RWPE1 (cell line): ENCODE measurements at regions not wholly inside any gene's neighbourhood (a gene's known extent, or its start where the extent isn't known, plus 50 kb on each side); places are given as distances from the start of the nearest gene placed in this dataset.
"Not testable (repeated sequence)": the region's sequence is repeated elsewhere in the genome, so short reads cannot be mapped to it uniquely, and the experiment has no call there.

Source experiments
- CTCF ChIA-PET: fragments of 350-600 bp; sonication (Branson Sonifier 250); formaldehyde crosslinking; extraction: SDS; loops from one replicate; lab custom pipeline; 2021; lab: Yijun Ruan, JAX
- POLR2A ChIA-PET: fragments of 400-600 bp; formaldehyde crosslinking; extraction: SDS; loops from one replicate; lab custom pipeline; 2020; ENCODE audit warnings: antibody characterized with exemption; ENCODE audit not compliant: low non-redundant PET; lab: Yijun Ruan, JAX
- DNase-seq: peaks from one replicate; pipeline ENCODE4 v3.0.0; 2012; ENCODE audit warnings: low spot score
- H3K27ac ChIP-seq: fragments of 450-650 bp; 2 replicates; pipeline ENCODE4 v1.5.1; 2017
- TF ChIP-seq, protein P1 (sequence below): fragments of 450-650 bp; conservative IDR thresholded peaks from 2 replicates; pipeline ENCODE4 v1.5.1; 2017; ENCODE audit warnings: low read depth, mild to moderate bottlenecking

DNA sequence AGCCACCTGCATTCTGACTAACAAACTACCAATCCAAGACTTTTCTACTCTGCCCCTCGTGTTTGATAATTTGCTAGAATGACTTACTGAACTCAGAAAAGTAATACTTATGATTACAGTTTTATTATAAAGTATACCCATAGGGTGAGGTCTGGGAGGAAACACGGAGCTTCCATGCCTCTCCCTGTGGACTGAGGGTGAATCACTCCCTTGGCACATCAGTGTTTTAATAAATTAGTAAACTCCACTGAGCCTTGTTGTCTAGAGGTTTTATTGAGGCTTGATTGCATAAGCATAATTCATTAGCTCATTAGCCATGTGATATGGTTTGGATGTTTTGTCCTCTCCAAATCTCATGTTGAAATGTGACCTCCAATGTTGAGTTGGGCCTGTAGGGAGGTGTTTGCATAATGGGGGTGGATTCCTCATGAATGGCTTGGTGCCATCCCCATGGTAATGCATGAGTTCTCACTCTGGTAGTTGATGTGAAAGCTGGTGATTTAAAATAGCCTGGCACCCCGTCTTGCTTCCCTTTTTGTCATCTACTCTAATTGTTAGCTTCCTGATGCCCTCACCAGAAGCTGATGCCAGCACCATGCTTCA lies 233.6 kb upstream of the TRPC7 start:
- no peak overlapping the region for H3K27ac ChIP-seq
- ChIA-PET CTCF (interaction anchor here (0.6 kb wide), 1 partner anchor 26 kb away, joined by 4 read pairs; no protein-coding TSS in a partner anchor), POLR2A (no interaction called here)
- TF ChIP-seq, protein P1, sequence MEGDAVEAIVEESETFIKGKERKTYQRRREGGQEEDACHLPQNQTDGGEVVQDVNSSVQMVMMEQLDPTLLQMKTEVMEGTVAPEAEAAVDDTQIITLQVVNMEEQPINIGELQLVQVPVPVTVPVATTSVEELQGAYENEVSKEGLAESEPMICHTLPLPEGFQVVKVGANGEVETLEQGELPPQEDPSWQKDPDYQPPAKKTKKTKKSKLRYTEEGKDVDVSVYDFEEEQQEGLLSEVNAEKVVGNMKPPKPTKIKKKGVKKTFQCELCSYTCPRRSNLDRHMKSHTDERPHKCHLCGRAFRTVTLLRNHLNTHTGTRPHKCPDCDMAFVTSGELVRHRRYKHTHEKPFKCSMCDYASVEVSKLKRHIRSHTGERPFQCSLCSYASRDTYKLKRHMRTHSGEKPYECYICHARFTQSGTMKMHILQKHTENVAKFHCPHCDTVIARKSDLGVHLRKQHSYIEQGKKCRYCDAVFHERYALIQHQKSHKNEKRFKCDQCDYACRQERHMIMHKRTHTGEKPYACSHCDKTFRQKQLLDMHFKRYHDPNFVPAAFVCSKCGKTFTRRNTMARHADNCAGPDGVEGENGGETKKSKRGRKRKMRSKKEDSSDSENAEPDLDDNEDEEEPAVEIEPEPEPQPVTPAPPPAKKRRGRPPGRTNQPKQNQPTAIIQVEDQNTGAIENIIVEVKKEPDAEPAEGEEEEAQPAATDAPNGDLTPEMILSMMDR, result no peak
- no peak for DNase-seq

DNA sequence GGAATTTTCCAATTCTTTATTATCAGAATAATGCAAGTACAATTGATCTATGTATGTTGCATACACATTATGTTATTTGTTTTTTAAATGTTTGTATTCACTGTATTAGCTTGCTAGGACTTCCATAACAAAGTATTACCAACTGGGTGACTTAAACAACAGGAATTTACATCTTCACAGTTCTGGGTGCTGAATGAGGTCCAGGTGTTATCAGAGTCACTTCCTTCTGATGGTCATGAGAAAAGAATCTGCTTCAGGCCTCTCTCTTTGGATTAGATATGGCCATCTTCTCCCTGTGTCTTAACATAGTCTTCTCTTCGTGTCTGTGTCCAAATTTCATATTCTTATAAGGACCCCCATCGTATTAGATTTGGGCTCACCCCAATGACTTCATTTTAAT lies 229.1 kb upstream of the TRPC7 start:
- H3K27ac ChIP-seq, result no peak overlapping the region
- CTCF ChIA-PET, result no interaction called here
- TF ChIP-seq, protein P1, result no peak
- no peak for DNase-seq
- POLR2A ChIA-PET, result no interaction called here

DNA sequence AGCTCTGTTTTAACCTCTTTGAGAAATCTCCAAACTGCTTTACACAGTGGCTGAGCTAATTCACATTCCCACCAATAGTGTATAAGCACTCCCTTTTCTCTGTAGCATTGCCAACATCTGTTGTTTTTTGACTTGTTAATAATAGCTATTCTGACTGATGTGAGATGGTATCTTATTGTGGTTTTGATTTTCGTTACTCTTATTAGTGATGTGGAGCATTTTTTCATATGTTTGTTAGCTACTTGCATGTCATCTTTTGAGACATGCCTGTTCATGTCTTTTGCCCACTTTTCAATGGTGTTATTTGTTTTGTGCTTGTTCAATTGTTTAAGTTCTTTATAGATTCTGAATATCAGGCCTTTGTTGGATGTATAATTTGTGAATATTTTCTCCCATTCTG lies 225.2 kb upstream of the TRPC7 start:
- CTCF ChIA-PET, result interaction anchor here (0.5 kb wide), 1 partner anchor 74 kb away, joined by 3 read pairs; no protein-coding TSS in a partner anchor
- no peak overlapping the region for H3K27ac ChIP-seq
- DNase-seq, result no peak
- TF ChIP-seq, protein P1, result no peak
- POLR2A ChIA-PET, result no interaction called here

DNA sequence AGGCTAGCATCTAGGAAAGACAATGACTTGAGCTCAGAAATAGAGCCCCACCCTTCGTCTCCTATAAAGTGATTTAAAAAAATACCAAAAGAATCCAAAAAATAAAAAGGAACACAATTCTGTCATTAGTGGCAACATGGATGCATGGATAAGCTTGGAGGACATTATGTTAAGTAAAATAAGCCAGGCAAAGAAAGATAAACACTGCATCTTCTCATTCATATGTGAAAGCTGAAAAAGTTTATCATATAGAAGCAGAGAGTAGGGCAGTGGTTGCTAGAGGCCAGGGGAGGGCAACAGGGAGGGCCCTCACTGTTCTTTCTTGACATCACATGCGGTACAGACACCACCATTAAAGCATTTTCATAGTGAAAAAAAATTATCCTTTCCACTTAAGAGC lies 220.9 kb upstream of the TRPC7 start:
- no peak overlapping the region for H3K27ac ChIP-seq
- POLR2A ChIA-PET, result no interaction called here
- no peak for DNase-seq
- CTCF ChIA-PET, result no interaction called here
- TF ChIP-seq, protein P1, result no peak

DNA sequence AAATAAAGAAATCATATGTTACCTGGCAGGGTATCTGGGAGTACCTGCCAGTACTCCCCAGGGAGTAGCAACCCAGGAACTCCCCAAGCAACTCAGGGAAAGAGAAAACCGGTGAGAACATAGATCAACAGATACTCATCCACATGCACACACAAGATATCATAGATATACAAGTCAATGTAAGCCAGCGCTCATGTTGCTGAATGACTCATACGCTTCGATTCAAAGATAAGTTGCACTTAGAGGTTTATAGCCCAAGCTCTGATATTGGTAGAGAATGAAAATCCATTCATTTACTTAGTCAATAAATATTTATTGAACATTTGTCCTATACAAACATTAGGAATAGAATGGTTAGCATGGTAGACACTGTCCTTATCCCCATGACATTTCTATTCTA lies 219.1 kb upstream of the TRPC7 start:
- ChIA-PET CTCF (no interaction called here), POLR2A (no interaction called here)
- TF ChIP-seq, protein P1, result no peak
- no peak for DNase-seq
- no peak overlapping the region for H3K27ac ChIP-seq

DNA sequence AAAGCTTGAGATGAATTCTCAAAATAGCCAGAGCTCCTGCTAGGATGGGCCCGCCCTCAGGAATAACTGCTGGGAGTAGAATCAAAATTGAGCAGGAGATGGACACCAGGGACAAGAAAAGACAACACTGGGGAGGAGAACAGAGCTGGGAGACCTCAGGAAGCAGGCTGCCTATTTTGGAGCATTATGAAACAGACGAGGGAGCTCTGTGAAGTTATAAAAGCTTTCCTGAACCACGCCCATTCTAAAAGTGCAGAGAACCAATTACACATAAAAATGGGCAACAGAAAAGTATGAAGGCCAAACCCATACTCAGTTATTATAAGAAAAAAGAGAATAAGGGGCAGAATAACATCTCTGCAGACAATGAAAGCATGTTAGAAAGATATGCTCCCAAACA lies 213.9 kb upstream of the TRPC7 start:
- ChIA-PET CTCF (interaction anchor here (0.6 kb wide), 1 partner anchor 57 kb away, joined by 3 read pairs; no protein-coding TSS in a partner anchor), POLR2A (no interaction called here)
- no peak for DNase-seq
- TF ChIP-seq, protein P1, result no peak
- no peak overlapping the region for H3K27ac ChIP-seq

DNA sequence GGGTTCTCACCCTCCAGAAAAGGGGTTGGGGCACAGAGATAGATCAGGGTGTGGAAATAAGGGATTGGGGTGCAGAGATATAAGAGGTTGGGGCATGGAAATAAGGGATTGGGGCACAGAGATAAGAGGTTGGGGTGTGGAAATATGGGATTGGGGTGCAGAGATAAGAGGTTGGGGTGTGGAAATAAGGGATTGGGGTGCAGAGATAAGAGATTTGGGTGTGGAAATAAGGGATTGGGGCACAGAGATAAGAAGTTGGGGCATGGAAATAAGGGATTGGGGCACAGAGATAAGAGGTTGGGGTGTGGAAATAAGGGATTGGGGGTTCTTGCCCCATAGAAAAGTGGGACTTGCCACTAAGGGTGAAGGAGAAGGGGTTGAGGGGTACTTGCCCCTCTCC lies 204.5 kb upstream of the TRPC7 start:
- POLR2A ChIA-PET, result not testable (repeated sequence)

DNA sequence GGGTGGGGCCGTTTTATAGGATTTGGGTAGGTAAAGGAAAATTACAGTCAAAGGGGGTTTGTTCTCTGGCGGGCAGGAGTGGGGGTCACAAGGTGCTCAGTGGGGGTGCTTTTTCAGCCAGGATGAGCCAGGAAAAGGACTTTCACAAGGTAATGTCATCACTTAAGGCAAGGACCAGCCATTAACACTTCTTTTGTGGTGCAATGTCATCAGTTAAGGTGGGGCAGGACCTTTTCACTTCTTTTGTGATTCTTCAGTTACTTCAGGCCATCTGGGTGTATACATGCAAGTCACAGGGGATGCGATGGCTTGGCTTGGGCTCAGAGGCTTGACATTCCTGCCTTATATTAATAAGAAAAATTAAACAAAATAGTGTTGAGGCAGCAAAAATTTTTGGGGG lies 200.1 kb upstream of the TRPC7 start:
- DNase-seq, POLR2A ChIA-PET, H3K27ac ChIP-seq, CTCF ChIA-PET: not testable (repeated sequence)

More for the DNA sequence above, 204.5 kb upstream of the TRPC7 start:
- CTCF ChIA-PET, H3K27ac ChIP-seq, DNase-seq: not testable (repeated sequence)

DNA sequence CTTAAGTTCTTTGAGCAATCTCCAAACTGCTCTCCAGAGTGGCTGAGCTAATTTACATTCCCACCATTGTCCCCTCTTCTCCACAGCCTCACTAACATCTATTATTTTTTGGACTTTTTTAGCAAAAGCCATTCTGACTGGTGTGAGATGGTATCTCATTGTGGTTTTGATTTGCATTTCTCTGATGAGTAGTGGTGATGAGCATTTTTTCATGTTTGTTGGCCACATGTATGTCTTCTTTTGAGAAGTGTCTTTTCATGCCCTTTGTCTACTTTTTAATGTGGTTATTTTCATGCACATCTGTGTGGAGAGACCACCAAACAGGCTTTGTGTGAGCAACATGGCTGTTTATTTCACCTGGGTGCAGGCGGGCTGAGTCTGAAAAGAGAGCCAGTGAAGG lies 199.7 kb upstream of the TRPC7 start:
- H3K27ac ChIP-seq, CTCF ChIA-PET, POLR2A ChIA-PET, DNase-seq: not testable (repeated sequence)

DNA sequence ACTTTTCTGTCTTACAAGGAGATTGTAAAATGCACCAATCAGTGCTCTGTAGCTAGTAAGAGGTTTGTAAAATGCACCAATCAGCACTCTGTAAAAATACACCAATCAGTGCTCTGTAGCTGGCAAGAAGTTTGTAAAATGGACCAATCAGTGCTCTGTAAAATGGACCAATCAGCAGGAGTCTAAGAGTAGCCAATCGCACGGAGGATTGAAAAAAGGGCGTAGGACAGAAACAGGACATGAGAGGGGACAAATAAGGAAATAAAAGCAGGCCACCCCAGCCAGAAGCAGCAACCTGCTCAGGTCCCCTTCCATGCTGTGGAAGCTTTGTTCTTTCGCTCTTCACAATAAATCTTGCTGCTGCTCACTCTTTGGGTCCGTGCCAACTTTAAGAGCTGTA lies 199.1 kb upstream of the TRPC7 start:
- DNase-seq, CTCF ChIA-PET, H3K27ac ChIP-seq, POLR2A ChIA-PET: not testable (repeated sequence)
